NT2/D1 (cell line): ENCODE measurements at regions not wholly inside any gene's neighbourhood (a gene's known extent, or its start where the extent isn't known, plus 50 kb on each side); places are given as distances from the start of the nearest gene placed in this dataset.

Source experiments
- DNase-seq: peaks from one replicate; pipeline ENCODE4 v3.0.0-alpha.2; 2011; ENCODE audit warnings: low read depth, low spot score
- H3K27me3 ChIP-seq: 2 replicates; pipeline ENCODE4 v1.6.0; 2011; ENCODE audit warnings: mild to moderate bottlenecking; ENCODE audit not compliant: insufficient read length, insufficient read depth
- H3K36me3 ChIP-seq: 2 replicates; pipeline ENCODE4 v1.6.1; 2011; ENCODE audit warnings: mild to moderate bottlenecking, low read length, mixed read lengths; ENCODE audit not compliant: insufficient read depth, insufficient read length
- H3K4me1 ChIP-seq: 2 replicates; pipeline ENCODE4 v1.5.1; 2011; ENCODE audit not compliant: insufficient read depth, insufficient read length
- H3K4me3 ChIP-seq: 2 replicates; pipeline ENCODE4 v1.5.1; 2011; ENCODE audit warnings: low read depth; ENCODE audit not compliant: insufficient read length
- H3K9ac ChIP-seq: 2 replicates; pipeline ENCODE4 v1.6.0; 2011; ENCODE audit warnings: low read depth; ENCODE audit not compliant: insufficient read length
- H3K9me3 ChIP-seq: 2 replicates; pipeline ENCODE4 v1.5.1; 2011; ENCODE audit warnings: mild to moderate bottlenecking, low read length; ENCODE audit not compliant: insufficient read depth
- SUZ12 ChIP-seq: IDR thresholded peaks from 2 replicates; pipeline ENCODE4 v1.6.1; 2011; ENCODE audit not compliant: insufficient read length, insufficient read depth; ENCODE audit errors: extremely low read depth
- YY1 ChIP-seq: IDR thresholded peaks from 2 replicates; pipeline ENCODE4 v1.6.1; 2011; ENCODE audit not compliant: insufficient read length, insufficient read depth
- ZNF274 ChIP-seq: IDR thresholded peaks from 2 replicates; pipeline ENCODE4 v1.6.1; 2011; ENCODE audit warnings: mild to moderate bottlenecking, low read depth, low read length

- no peaks in the 10 kb centered on the region for H3K4me1 ChIP-seq
- no peak for DNase-seq
These were observed 80.4 kb downstream of the TBXT start for GRCh38 chr6:166087246-166087645.

GRCh38 chr6:166085500-166085899, 82.2 kb downstream of the TBXT start:
- TF ChIP-seq YY1, result no peak
- no peak for TF ChIP-seq ZNF274
- no peak for TF ChIP-seq SUZ12
- Histone ChIP-seq H3K9me3 (no peaks in the 10 kb centered on the region), H3K36me3 (no peaks in the 10 kb centered on the region), H3K4me1 (no peaks in the 10 kb centered on the region), H3K9ac (no peak overlapping the region), H3K27me3 (no peaks in the 10 kb centered on the region), H3K4me3 (no peak overlapping the region)
- DNase-seq, result no peak

More at GRCh38 chr6:166087246-166087645, 80.4 kb downstream of the TBXT start:
- Histone ChIP-seq H3K9ac (no peak overlapping the region), H3K9me3 (no peaks in the 10 kb centered on the region), H3K4me3 (no peak overlapping the region), H3K36me3 (no peaks in the 10 kb centered on the region), H3K27me3 (no peaks in the 10 kb centered on the region)
- TF ChIP-seq SUZ12, result no peak
- no peak for TF ChIP-seq YY1
- no peak for TF ChIP-seq ZNF274

GRCh38 chr6:166084951-166085350, 82.7 kb downstream of the TBXT start:
- H3K27me3 ChIP-seq, result no peaks in the 10 kb centered on the region
- DNase-seq, result no peak
- H3K36me3 ChIP-seq, result no peaks in the 10 kb centered on the region
- H3K4me1 ChIP-seq, result no peaks in the 10 kb centered on the region
- H3K9me3 ChIP-seq, result no peaks in the 10 kb centered on the region
- no peak overlapping the region for H3K4me3 ChIP-seq
- no peak for TF ChIP-seq YY1
- no peak for TF ChIP-seq SUZ12
- no peak for TF ChIP-seq ZNF274
- no peak overlapping the region for H3K9ac ChIP-seq

GRCh38 chr6:166079841-166080240, 87.8 kb downstream of the TBXT start:
- no peaks in the 10 kb centered on the region for H3K27me3 ChIP-seq
- no peaks in the 10 kb centered on the region for H3K36me3 ChIP-seq
- H3K4me3 ChIP-seq, result no peak overlapping the region
- no peak for TF ChIP-seq SUZ12
- TF ChIP-seq YY1, result no peak
- TF ChIP-seq ZNF274, result no peak
- no peaks in the 10 kb centered on the region for H3K9me3 ChIP-seq
- no peak overlapping the region for H3K9ac ChIP-seq
- H3K4me1 ChIP-seq, result no peaks in the 10 kb centered on the region
- DNase-seq, result no peak

- H3K4me1 ChIP-seq, result no peaks in the 10 kb centered on the region
- DNase-seq, result no peak
- no peaks in the 10 kb centered on the region for H3K9me3 ChIP-seq
- H3K9ac ChIP-seq, result no peak overlapping the region
- H3K36me3 ChIP-seq, result no peaks in the 10 kb centered on the region
- no peak for TF ChIP-seq SUZ12
- no peak for TF ChIP-seq YY1
- TF ChIP-seq ZNF274, result no peak
- H3K4me3 ChIP-seq, result no peak overlapping the region
- H3K27me3 ChIP-seq, result no peaks in the 10 kb centered on the region
These were observed 89.4 kb downstream of the TBXT start for GRCh38 chr6:166078294-166078693.

- no peak for TF ChIP-seq ZNF274
- no peak for TF ChIP-seq YY1
- no peak for TF ChIP-seq SUZ12
- H3K9me3 ChIP-seq, result no peaks in the 10 kb centered on the region
- no peak for DNase-seq
- H3K4me3 ChIP-seq, result no peak overlapping the region
- no peaks in the 10 kb centered on the region for H3K36me3 ChIP-seq
- no peaks in the 10 kb centered on the region for H3K27me3 ChIP-seq
- H3K9ac ChIP-seq, result no peak overlapping the region
- H3K4me1 ChIP-seq, result no peaks in the 10 kb centered on the region
These were observed 91.0 kb downstream of the TBXT start for GRCh38 chr6:166076625-166077024.

GRCh38 chr6:166075925-166076324, 91.7 kb downstream of the TBXT start:
- no peak for TF ChIP-seq SUZ12
- TF ChIP-seq YY1, result no peak
- TF ChIP-seq ZNF274, result no peak

More at GRCh38 chr6:166075925-166076324, 91.7 kb downstream of the TBXT start:
- Histone ChIP-seq H3K9ac (no peak overlapping the region), H3K4me3 (no peak overlapping the region), H3K27me3 (no peaks in the 10 kb centered on the region), H3K36me3 (no peaks in the 10 kb centered on the region), H3K9me3 (no peaks in the 10 kb centered on the region), H3K4me1 (no peaks in the 10 kb centered on the region)
- DNase-seq, result no peak
